Caco-2 (cell line): ENCODE measurements at regions not wholly inside any gene's neighbourhood (a gene's known extent, or its start where the extent isn't known, plus 50 kb on each side); places are given as distances from the start of the nearest gene placed in this dataset.

Experiments used
- BruUV-seq: library from RNA; stranded (reverse); fragments of 400-500 nt; replicated peaks from 2 replicates; lab custom pipeline; 2021; lab: Mats Ljungman, UMichigan
- CTCF ChIA-PET: fragments of 300-600 bp; sonication (Branson Sonifier 250); formaldehyde crosslinking; loops from one replicate; lab custom pipeline; 2022; ENCODE audit warnings: antibody characterized with exemption; lab: Charles Lee
- POLR2A ChIA-PET: fragments of 300-600 bp; sonication (Branson Sonifier 250); formaldehyde crosslinking; loops from one replicate; lab custom pipeline; 2022; ENCODE audit warnings: antibody characterized with exemption; lab: Charles Lee
- DNase-seq, 2 experiments: peaks; one replicate each; pipeline versions ENCODE4 v3.0.0 to v3.0.0-alpha.2; 2020 to 2022
- H3K27me3 ChIP-seq: replicated peaks from 2 replicates; pipeline ENCODE4 v1.6.0; 2011; ENCODE audit warnings: low read length; ENCODE audit not compliant: control insufficient read depth, insufficient read depth
- H3K36me3 ChIP-seq: 2 replicates; pipeline ENCODE4 v1.5.1; 2011; ENCODE audit warnings: low read length; ENCODE audit not compliant: control insufficient read depth, insufficient read depth
- H3K4me1 ChIP-seq: fragments of 250-450 bp; sonication (Bioruptor Pico); 2 replicates; pipeline ENCODE4 v1.5.1; 2020; ENCODE audit warnings: mild to moderate bottlenecking
- H3K4me3 ChIP-seq: 2 replicates; pipeline ENCODE4 v1.5.1; 2011; ENCODE audit warnings: low read depth, mild to moderate bottlenecking, control low read depth, low read length
- H3K9me3 ChIP-seq: fragments of 250-450 bp; sonication (Bioruptor Pico); 2 replicates; pipeline ENCODE4 v1.5.1; 2020; ENCODE audit warnings: mild to moderate bottlenecking, moderate library complexity
- H3K27ac Mint-ChIP-seq: one replicate; pipeline ENCODE4 v1.8.0; 2022; ENCODE audit warnings: mixed read lengths; ENCODE audit not compliant: unreplicated experiment
- H3K27me3 Mint-ChIP-seq: one replicate; pipeline ENCODE4 v1.8.0; 2022; ENCODE audit warnings: mixed read lengths; ENCODE audit not compliant: insufficient read depth, unreplicated experiment
- H3K36me3 Mint-ChIP-seq: one replicate; pipeline ENCODE4 v1.8.0; 2022; ENCODE audit warnings: mild to moderate bottlenecking, mixed read lengths; ENCODE audit not compliant: insufficient read depth, unreplicated experiment
- H3K4me1 Mint-ChIP-seq: one replicate; pipeline ENCODE4 v1.8.0; 2022; ENCODE audit warnings: low read depth, mixed read lengths; ENCODE audit not compliant: unreplicated experiment
- H3K4me3 Mint-ChIP-seq: one replicate; pipeline ENCODE4 v1.8.0; 2022; ENCODE audit warnings: mild to moderate bottlenecking, moderate library complexity, mixed read lengths; ENCODE audit not compliant: unreplicated experiment
- H3K9me3 Mint-ChIP-seq: one replicate; pipeline ENCODE4 v1.8.0; 2022; ENCODE audit warnings: mixed read lengths; ENCODE audit not compliant: unreplicated experiment
- CTCF ChIP-seq, 2 experiments: fragments of 200-600 bp in 1 of 2; IDR thresholded peaks; 1 replicate in 1 of 2; 2 replicates in 1 of 2; pipeline versions ENCODE4 v1.5.1 to v1.8.0; 2011 to 2022; ENCODE audit warnings: antibody characterized with exemption in 1 of 2, control low read depth in 1 of 2, inconsistent platforms in 1 of 2, low read depth in 1 of 2, low read length in 1 of 2, mild to moderate bottlenecking in 1 of 2, moderate library complexity in 1 of 2; ENCODE audit not compliant: insufficient read depth in 1 of 2, severe bottlenecking in 1 of 2, unreplicated experiment in 1 of 2
- intact Hi-C: fragments of 100-400 bp; cut with micrococcal nuclease; formaldehyde crosslinking; loops from one replicate; pipeline ENCODE4 v1.10.0; 2022; ENCODE audit not compliant: unreplicated experiment

DNA sequence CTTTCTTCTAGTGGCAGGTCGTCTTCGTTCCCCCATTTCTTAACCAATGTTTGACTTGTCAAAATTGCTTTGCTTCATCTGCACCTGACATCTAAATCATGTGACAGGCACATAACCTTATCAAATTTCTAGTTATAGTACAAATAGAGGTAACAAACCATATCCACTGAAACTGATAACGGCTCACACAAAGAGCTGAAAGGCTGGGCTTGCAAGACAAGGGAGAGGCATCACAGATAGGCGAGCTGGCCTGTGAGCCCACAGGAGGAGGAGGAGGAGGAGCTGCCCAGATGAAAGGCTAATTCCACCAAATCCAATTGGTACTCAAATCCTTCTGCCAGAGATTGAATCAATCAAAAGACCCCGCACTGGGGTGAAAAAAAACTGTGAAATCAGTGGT, 80.2 kb upstream of the NEBL start:
- H3K4me3 Mint-ChIP-seq: peak overlapping the region; percentile 64
- H3K4me1 Mint-ChIP-seq: peaks cover 17% of the 10 kb centered on the region
- no peaks in the 10 kb centered on the region for H3K36me3 Mint-ChIP-seq
- H3K9me3 Mint-ChIP-seq: no peaks in the 10 kb centered on the region
- BruUV-seq: no TSS peak
- DNase-seq: peak; percentile 71 to 76
- H3K27ac Mint-ChIP-seq: peak overlapping the region; percentile 15
- H3K27me3 Mint-ChIP-seq: no peaks in the 10 kb centered on the region
- Histone ChIP-seq H3K27me3 (no peaks in the 10 kb centered on the region), H3K4me3 (no peak overlapping the region), H3K9me3 (0 out of 2 replicates have a peak, but pooled peaks cover 2% of the 10 kb centered on the region), H3K4me1 (peaks cover 16% of the 10 kb centered on the region), H3K36me3 (no peaks in the 10 kb centered on the region)
- CTCF ChIA-PET: no interaction called here
- intact Hi-C loops: no loop called here
- no peak for TF ChIP-seq CTCF (IDR thresholded peaks at IDR 0.05; ENCODE audit: insufficient read depth in 1 of 2, low read depth in 1 of 2, low read length in 1 of 2, severe bottlenecking in 1 of 2, unreplicated experiment in 1 of 2)
- POLR2A ChIA-PET: no interaction called here

DNA sequence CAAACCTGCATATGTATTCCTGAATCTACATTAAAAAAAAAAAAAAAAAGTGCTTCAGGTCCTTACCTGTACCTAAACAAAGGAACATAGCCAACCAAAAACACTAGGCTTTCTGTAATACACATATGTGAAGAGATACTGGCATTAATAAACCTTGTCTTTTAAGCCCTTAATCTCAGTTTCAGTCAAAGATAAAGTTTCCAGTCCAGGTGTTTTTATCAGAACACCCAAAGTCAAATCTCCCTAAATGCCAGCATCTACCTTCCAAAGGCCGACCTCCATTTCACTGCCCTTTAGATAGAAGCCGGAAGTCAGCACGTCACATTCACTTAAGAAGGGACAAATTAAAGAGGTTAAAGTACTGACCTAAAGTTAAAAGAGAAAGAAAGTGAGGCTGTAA, 79.8 kb upstream of the NEBL start:
- CTCF ChIA-PET: no interaction called here
- Mint-ChIP-seq H3K4me3 (peak overlapping the region; percentile 64), H3K4me1 (peaks cover 17% of the 10 kb centered on the region), H3K27me3 (no peaks in the 10 kb centered on the region), H3K9me3 (no peaks in the 10 kb centered on the region), H3K36me3 (no peaks in the 10 kb centered on the region), H3K27ac (peak overlapping the region; percentile 15)
- 0 out of 2 replicates have a peak, but pooled peaks cover 2% of the 10 kb centered on the region for H3K9me3 ChIP-seq
- no peak overlapping the region for H3K4me3 ChIP-seq
- H3K27me3 ChIP-seq: no peaks in the 10 kb centered on the region
- intact Hi-C loops: no loop called here
- DNase-seq: no peak
- no peaks in the 10 kb centered on the region for H3K36me3 ChIP-seq
- TSS peak; percentile 47 for BruUV-seq
- H3K4me1 ChIP-seq: peaks cover 16% of the 10 kb centered on the region
- POLR2A ChIA-PET: no interaction called here
- no peak for TF ChIP-seq CTCF (IDR thresholded peaks at IDR 0.05; ENCODE audit: insufficient read depth in 1 of 2, low read depth in 1 of 2, low read length in 1 of 2, severe bottlenecking in 1 of 2, unreplicated experiment in 1 of 2)

DNA sequence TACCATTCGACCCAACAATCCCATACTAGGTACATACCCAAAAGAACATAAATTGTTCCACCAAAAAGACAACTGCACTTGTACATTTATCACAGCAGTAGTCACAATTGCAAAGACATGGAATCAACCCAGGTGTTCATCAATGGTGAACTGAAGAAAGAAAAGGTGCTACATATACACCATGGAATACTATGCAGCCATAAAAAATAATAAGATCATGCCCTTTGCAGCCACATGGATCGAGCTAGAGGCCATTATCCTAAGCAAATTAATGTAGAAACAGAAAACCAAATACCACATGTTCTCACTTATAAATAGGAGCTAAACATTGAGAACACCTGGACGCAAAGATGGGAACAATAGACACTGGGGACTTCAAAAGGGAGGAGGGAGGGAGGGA, 79.3 kb upstream of the NEBL start:
- Histone ChIP-seq H3K27me3 (no peaks in the 10 kb centered on the region), H3K4me1 (peaks cover 16% of the 10 kb centered on the region), H3K9me3 (0 out of 2 replicates have a peak, but pooled peaks cover 2% of the 10 kb centered on the region), H3K36me3 (no peaks in the 10 kb centered on the region), H3K4me3 (no peak overlapping the region)
- Mint-ChIP-seq H3K9me3 (no peaks in the 10 kb centered on the region), H3K4me3 (no peak overlapping the region), H3K4me1 (peaks cover 17% of the 10 kb centered on the region), H3K27me3 (no peaks in the 10 kb centered on the region), H3K27ac (peak overlapping the region; percentile 15), H3K36me3 (no peaks in the 10 kb centered on the region)
- no peak for DNase-seq
- ChIA-PET CTCF (no interaction called here), POLR2A (no interaction called here)
- intact Hi-C loops: no loop called here
- no peak for TF ChIP-seq CTCF (IDR thresholded peaks at IDR 0.05; ENCODE audit: insufficient read depth in 1 of 2, low read depth in 1 of 2, low read length in 1 of 2, severe bottlenecking in 1 of 2, unreplicated experiment in 1 of 2)
- BruUV-seq: no TSS peak
